ENCODE measurements at regions not wholly inside any gene's neighbourhood (a gene's known extent, or its start where the extent isn't known, plus 50 kb on each side); places are given as distances from the start of the nearest gene placed in this dataset.

DNA sequence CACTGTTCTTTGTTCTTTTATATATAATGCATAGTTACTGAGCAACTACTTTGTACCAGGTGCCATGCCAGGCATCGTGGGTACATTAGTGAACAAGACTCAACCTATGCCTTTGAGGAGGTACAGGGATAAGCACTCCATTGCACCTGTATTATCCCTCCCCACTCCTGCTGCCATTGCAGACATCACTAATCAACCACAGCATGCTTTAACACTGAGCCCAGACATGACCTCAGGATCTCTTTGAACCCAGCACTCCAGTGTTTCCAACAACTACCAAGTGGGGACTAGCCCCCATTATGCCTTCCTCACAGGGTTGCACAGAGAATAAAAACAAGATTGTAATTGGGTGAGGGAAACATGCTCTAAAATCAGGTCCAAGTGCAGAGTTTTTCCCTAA is 60.5 kb upstream of the COL13A1 start:
- no peak for DNase-seq (ENCODE audit: low spot score)

DNA sequence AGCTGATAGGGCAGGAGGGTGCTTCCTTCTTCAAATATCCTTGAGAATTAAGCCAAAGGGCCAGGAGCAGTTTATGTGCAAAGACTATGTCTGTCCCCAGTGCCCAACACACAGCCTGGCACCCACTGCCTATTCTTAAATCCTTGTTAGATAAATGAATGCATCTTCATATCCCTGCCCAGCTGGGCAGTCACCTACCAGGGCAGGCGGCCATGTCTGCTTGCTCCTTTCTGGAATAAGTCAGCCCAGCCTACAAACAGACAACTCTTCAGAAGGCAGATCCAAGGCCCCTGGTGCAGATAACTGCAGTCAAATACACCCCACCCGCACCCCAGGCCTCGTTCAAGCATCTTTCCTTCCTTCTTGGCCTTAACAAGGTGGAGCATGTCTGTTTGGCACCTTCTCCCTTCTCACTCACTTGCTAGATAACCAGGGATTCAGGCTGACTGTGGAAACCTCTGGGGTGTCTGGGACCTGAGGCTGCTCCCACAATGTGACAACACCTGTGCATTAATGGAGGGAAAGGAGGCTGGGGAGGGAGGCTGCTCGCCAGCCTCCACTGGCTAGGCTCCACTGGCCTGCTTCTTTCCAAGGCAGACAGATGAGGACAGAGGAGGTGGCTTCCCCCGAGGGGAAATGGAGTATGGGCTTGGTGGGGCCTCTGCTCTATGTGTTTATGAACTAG is 59.9 kb upstream of the COL13A1 start:
- no peak for DNase-seq (ENCODE audit: low spot score)

DNA sequence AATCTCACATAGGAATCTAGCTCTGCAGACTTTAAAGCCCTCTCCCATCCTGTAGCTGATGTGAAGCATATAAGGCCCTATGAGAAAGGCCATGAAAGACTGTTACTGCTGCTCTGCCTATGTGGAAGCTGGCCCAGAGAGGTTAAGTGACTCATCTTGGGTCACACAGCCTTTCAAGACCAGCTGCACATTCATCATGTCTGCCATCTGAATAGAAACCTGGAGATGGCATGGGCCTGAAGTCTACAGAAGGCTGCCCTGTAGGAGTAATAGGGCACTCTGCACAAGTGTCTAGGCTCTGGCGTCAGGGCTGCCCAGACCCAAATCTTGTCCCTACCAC is 59.4 kb upstream of the COL13A1 start:
- DNase-seq (ENCODE audit: low spot score), result no peak

DNA sequence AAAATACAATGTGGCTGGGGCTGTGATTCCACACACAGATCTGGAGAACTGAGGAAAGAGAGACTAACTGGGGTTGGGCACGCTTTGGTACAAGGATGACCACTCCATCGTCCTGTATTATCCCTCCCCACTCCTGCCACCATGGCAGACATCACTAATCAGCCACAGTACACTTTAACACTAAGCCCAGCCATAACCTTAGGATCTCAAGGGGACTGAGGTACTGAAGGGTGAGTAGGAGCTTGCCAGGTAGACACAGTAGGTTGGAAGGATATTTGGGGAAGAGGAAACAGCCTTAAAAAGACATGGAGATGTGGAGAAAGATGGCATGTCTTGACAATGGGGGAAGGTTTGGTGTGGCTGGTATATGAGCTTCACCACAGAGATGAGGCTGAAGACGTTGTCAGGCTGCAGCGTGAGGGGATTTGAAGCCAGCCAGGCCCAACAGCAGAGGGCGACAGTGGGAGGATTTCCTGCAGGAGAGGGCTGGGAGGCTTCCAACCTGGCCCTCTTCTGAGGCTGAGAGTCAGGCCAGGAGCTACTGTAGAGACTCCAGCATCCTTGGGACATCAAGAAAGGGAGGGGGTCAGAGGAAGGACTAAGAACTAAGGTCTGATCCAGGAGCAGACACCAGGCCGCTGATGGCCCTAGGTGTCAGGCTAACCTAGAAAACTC is 58.6 kb upstream of the COL13A1 start:
- DNase-seq (ENCODE audit: low spot score), result no peak

DNA sequence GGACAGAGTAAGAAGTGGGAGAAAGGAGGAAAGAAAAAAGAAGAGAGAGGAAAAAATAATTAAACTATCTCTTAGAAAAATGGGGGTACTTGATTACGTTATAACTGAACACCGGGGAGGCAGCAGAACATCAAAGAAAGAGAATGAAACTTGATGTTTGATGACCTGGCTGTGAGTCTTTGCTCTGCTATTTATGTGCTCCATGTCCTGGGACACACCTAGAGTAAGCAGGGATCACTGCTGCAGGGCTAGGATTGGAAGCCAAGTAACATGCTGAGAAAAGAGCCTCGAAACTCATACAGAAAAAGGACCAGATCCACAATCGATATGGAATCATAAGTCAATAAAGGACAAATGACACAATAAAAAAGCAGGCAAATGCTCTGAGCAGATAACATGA is 56.7 kb upstream of the COL13A1 start:
- DNase-seq (ENCODE audit: low spot score), result no peak

DNA sequence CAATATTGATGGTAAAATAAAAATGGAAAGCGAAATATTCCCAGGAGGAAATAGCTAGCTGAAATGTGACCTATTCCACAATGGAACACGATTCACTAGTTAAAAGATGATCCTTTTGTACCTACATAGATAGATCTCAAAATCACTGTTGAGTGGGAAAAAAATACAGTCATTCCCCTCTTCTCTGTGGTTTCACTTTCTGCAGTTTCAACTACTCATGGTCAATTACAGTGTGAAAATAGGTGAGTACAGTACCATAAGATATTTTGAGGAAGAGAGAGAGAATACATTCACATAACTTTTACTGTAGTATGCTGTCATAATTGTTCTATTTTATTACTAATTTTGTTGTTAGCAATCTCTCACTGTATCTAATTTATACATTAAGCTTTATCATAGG is 56.0 kb upstream of the COL13A1 start:
- no peak for DNase-seq (ENCODE audit: low spot score)

DNA sequence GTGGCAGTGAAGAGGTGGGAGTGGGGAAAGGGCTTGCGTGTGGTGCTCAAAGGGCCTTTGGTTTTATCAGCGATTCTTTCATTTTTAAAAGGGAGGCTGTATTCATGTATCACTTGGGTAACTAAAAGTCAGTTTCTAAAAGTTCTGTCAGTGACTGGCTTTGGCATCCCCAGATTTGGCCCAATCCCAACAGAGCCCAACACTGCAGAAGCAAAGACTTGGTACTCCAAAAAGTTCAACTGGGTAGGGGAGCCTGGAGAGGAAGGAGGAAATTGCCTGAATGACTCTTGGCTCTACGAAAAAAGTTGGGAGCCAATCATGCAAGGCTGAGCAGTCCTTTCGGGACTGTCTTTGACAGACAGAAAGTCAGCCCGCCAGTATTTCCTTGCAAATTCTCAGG is 54.5 kb upstream of the COL13A1 start:
- DNase-seq (ENCODE audit: low spot score), result no peak

DNA sequence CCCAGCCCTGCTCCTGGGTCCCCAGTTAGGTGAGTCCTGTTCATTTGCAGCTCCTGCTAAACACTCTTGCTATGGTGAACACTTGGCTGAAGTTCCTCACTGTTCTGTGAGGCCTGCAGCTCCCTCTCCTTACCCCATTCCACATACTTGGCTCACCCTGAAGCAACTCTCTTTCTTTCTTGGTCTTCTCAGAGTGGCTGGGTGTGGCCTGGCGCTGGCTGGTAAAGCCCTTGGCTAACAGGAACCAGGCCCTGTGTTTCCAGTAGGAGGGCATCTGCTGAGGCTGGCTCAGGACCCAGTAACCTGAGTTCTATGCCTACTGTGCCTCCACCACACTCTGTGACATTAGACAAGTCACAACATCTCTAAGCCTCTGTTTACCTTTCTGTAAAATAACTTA is 53.1 kb upstream of the COL13A1 start:
- DNase-seq (ENCODE audit: low spot score), result no peak

DNA sequence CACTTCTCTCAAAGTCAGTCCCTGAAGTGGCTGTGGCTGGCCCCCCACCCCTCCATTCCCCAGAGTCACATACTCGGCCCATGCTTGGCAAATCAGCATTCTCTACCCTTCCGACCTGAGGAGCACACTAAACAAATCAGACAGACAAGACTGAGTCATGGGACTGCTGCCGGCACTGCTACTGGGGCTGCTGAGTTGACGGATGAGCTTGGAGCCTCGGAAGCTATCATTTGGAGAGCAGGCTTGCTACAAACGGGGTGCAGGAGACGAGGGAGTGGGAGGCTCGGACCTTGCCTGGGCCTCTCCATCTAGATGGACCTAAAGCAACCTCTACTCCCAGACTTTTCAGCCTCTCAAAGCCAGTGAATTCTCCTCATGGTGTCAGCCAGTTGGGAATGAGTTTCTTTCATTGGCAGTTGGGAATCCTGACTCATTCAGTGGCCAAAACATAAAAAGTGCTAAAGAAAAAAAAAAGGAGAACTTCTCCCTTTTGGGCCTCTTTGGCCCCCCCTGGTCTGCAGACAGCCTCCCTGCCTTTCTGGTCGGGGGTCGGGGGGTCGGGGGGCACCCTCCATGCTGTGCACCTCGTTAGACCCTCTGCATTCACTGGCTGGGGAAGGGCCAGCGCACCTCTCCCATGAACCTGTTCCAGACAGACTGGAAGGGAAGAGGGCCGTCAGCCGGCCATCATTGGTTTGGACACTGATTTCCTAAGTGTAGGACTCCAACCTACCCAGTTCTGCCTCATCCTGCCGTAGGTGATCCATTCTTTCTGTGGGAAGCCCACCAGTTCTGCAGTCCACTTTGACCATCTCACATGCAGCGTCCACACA is 52.3 kb upstream of the COL13A1 start:
- no peak for DNase-seq (ENCODE audit: low spot score)

DNA sequence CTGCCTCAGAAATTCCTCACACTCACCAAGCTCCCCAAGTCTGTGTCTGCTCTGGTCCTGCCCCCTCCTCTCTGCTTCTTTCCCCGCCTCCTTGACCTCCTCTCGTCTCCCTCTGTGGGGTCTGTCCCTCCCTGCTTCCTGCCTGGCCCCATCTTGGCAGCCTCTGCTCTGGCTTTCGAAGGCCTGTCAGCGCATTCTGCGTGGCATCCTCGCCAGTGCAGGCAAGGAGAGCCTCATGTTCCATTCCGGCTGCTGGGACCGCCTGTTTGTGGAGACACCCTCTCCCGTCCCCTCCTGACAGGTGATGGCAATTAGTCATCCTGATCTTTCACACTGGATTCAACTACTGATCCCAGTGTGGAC is 51.7 kb upstream of the COL13A1 start:
- no peak for DNase-seq (ENCODE audit: low spot score)

DNA sequence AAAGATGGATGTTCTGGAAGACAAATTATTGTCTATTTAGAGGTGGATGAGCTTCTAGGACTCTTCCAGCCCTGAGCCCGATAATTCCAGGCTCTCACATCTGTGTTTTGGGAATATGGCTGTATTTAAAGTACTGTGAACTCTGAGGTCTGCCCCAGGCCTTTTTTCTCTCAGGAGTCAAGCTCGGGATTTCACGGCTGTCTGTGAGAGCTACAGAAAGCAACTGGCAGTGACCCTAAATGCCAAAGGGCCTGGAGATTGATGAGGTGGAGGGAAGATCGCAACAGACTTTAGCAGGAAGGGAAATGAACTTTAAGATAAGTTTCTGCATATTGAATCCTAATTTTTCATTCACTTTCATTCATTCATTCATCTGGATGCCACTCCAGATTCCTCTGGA is 51.0 kb upstream of the COL13A1 start:
- no peak for DNase-seq (ENCODE audit: low spot score)

DNA sequence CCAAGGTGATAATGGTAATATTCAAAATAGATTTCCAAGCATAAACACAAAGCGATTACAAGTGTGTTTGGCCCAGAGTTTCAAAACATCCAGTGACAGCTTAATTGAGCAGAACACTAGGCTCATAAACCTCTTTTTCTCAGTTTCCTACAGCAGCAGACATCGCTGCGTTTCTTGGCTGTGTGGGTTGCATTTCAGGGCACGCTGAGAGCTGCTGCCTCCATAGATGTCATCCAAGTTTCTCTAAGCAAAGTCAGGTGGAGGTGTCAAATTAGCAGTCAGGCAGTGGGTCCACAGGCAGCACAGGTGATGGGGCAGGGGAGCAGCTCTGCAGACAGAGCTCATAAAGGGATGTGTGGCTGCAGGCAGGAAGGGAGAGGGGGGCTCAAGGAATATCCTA is 50.5 kb upstream of the COL13A1 start:
- no peak for DNase-seq (ENCODE audit: low spot score)
